WERI-Rb-1 (cell line): ENCODE measurements at regions not wholly inside any gene's neighbourhood (a gene's known extent, or its start where the extent isn't known, plus 50 kb on each side); places are given as distances from the start of the nearest gene placed in this dataset.
A peak's percentile ranks its signal among the peaks of the same experiment; 100 is the strongest.

Experiments
- DNase-seq: peaks from one replicate; pipeline ENCODE4 v3.0.0-alpha.2; 2020
- H3K27ac ChIP-seq: fragments of 250-450 bp; sonication (Bioruptor Pico); 2 replicates; pipeline ENCODE4 v1.5.1; 2020; ENCODE audit warnings: mild to moderate bottlenecking, moderate library complexity
- H3K27me3 ChIP-seq: fragments of 250-450 bp; sonication (Bioruptor Pico); 2 replicates; pipeline ENCODE4 v1.5.1; 2021; ENCODE audit warnings: mild to moderate bottlenecking, low read depth, moderate library complexity; ENCODE audit not compliant: insufficient read depth, severe bottlenecking
- H3K36me3 ChIP-seq: fragments of 250-450 bp; sonication (Bioruptor Pico); 2 replicates; pipeline ENCODE4 v1.5.1; 2020; ENCODE audit warnings: mild to moderate bottlenecking, moderate library complexity
- H3K4me3 ChIP-seq: 2 replicates; pipeline ENCODE4 v1.5.1; 2011; ENCODE audit warnings: low read depth, mild to moderate bottlenecking, control low read depth, low read length
- H3K9me3 ChIP-seq: fragments of 250-450 bp; sonication (Bioruptor Pico); 2 replicates; pipeline ENCODE4 v1.5.1; 2021; ENCODE audit warnings: mild to moderate bottlenecking, moderate library complexity; ENCODE audit not compliant: severe bottlenecking
- TF ChIP-seq, protein P1 (sequence below): IDR thresholded peaks from 2 replicates; pipeline ENCODE4 v1.5.1; 2011; ENCODE audit warnings: low read depth, mild to moderate bottlenecking, control low read depth, inconsistent platforms, low read length

DNA sequence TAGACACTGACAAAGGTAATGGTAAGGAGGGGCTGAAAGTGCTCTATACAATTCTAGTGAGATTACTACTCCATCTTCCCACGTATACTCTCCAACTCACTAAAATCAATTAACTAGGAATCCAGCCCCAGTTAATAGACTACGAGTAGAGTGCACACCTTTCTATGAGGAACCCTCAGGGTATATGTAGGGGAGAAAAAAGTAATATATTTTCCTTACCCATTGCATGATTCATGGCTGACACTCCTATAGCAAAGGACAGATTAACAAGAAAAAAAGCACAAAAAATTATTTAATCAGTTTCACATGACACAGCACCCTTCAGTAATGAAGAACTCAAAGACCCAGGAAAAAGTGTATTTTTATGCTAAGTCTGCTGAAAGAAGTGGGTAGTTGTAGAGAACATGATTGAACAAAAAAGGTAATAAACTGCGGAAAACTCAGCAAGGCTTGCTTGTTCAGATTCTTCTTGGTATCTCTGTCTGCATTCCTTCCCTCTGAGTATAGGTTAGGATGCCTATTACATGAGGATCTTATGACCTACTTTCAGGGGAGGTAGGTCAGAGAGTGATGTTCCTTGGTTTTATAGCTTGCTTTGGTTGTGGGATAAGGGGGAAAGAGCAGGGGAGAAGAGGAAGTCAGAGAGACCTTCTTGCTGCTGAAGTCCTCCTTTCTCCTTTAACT lies 342.0 kb upstream of the DLGAP1 start:
- Histone ChIP-seq H3K9me3 (no peaks in the 10 kb centered on the region), H3K36me3 (no peaks in the 10 kb centered on the region), H3K27ac (no peak overlapping the region), H3K4me3 (no peak overlapping the region), H3K27me3 (peaks cover 15% of the 10 kb centered on the region)
- TF ChIP-seq, protein P1, sequence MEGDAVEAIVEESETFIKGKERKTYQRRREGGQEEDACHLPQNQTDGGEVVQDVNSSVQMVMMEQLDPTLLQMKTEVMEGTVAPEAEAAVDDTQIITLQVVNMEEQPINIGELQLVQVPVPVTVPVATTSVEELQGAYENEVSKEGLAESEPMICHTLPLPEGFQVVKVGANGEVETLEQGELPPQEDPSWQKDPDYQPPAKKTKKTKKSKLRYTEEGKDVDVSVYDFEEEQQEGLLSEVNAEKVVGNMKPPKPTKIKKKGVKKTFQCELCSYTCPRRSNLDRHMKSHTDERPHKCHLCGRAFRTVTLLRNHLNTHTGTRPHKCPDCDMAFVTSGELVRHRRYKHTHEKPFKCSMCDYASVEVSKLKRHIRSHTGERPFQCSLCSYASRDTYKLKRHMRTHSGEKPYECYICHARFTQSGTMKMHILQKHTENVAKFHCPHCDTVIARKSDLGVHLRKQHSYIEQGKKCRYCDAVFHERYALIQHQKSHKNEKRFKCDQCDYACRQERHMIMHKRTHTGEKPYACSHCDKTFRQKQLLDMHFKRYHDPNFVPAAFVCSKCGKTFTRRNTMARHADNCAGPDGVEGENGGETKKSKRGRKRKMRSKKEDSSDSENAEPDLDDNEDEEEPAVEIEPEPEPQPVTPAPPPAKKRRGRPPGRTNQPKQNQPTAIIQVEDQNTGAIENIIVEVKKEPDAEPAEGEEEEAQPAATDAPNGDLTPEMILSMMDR: no peak
- DNase-seq: no peak

DNA sequence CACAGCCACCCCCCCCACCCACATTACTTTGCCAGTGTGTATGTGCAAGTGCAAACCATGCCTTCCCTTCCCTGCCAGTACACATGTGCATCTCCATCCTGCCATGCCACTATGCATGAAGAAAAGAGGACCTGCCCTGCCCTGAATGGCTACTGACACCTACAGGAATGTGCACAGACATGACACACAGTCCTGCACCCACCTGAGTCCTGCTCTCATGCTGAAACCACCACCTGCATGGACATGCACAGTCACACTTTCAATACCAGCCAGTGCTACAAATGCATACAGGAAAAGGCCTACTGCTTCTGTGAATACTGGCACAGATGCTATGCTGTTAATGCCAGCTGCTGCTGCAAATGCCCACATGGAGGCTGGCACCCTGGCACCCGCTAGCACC lies 334.4 kb upstream of the DLGAP1 start:
- H3K9me3 ChIP-seq: no peaks in the 10 kb centered on the region
- H3K27me3 ChIP-seq: peaks cover 3% of the 10 kb centered on the region
- H3K4me3 ChIP-seq: no peak overlapping the region
- no peak for DNase-seq
- H3K27ac ChIP-seq: no peak overlapping the region
- H3K36me3 ChIP-seq: no peaks in the 10 kb centered on the region
- TF ChIP-seq, protein P1: no peak

DNA sequence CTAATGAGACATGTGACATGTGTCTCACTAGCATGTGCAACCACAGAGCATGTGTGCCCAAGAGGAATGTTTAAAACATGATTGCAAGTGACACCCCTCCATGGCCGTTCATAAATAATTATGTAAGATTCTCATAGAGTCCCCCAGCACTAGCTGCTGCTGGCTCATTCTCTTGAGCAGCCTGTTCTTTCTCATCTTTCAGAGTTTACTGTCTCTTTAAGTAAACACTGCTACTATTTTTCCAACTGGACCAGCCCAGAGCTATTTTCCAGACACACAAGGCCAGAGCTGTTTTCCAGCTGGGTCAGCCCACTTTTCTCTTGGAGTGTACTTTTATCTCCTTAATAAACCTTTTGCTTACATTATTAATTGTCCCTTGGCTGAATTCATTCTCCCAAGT lies 326.8 kb upstream of the DLGAP1 start:
- Histone ChIP-seq H3K27me3 (peaks cover 27% of the 10 kb centered on the region), H3K9me3 (no peaks in the 10 kb centered on the region), H3K36me3 (no peaks in the 10 kb centered on the region), H3K27ac (no peak overlapping the region), H3K4me3 (no peak overlapping the region)
- no peak for DNase-seq
- TF ChIP-seq, protein P1: no peak

DNA sequence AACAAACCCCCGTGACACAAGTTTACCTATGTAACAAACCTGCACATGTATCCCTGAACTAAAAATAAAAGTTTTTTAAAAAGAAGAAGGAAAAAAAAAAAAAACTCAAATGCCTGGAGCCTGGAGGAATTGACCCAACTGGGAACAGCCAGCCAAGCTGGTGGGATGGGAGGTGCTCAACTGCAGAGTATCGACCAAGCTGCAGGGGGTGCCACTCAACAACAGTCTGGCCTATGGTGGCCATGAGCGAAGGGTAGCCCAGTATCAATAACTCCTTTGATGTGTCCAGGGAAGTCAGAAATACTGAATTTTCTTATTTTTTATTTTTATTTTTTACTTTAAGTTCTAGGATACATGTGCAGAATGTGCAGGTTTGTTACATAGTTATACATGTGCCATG lies 310.3 kb upstream of the DLGAP1 start:
- TF ChIP-seq, protein P1: peak; percentile 30; the same call in 1 of the 2 replicates
- peaks cover 25% of the 10 kb centered on the region for H3K27me3 ChIP-seq

DNA sequence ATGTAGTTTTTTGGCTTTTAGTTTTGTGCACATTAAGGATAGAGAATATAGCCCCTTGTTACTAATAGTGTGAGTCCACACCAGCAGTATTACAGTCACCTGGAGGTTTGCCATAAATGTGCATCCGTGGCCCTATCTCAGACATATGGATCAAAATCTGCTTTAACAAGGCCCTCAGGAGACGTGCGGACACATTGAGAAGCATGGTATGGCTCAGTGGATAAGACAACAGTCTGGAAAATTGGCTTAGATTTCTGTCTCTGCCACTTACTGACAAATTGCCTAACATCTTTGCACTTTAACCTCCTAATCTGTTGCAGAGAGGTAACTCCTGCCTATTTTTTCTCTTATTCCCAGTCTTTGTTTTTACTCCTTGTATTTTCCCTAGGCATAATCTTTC lies 307.2 kb upstream of the DLGAP1 start:
- Histone ChIP-seq H3K9me3 (peaks cover 3% of the 10 kb centered on the region), H3K27ac (no peak overlapping the region), H3K27me3 (peaks cover 19% of the 10 kb centered on the region), H3K4me3 (no peak overlapping the region), H3K36me3 (no peaks in the 10 kb centered on the region)
- TF ChIP-seq, protein P1: no peak
- DNase-seq: no peak

More for the DNA sequence above, 310.3 kb upstream of the DLGAP1 start:
- no peak overlapping the region for H3K27ac ChIP-seq
- no peaks in the 10 kb centered on the region for H3K36me3 ChIP-seq
- H3K9me3 ChIP-seq: peaks cover 3% of the 10 kb centered on the region
- DNase-seq: no peak
- H3K4me3 ChIP-seq: no peak overlapping the region

DNA sequence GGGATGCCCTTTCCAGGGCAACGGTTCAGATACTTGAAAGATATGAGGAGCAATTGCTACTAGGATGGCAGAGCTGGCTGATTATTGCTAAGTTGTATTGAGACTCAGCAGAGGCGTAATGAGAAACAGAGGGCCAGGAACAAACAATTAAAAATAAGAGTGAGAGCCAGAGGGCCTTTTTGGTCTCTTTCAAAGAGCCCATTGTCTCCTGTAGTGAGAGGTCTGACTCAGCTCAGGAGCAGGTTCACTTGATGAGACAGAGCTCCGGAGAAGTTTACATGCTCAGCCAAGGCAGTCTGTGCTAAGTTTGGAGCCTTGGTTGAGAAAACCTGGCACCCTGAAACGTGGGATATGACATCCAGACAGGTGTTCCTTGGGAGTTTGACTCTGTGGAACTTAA lies 303.9 kb upstream of the DLGAP1 start:
- Histone ChIP-seq H3K4me3 (no peak overlapping the region), H3K27me3 (peaks cover 27% of the 10 kb centered on the region), H3K36me3 (no peaks in the 10 kb centered on the region), H3K9me3 (no peaks in the 10 kb centered on the region), H3K27ac (no peak overlapping the region)
- TF ChIP-seq, protein P1: no peak
- DNase-seq: no peak
